ENCODE measurements at regions not wholly inside any gene's neighbourhood (a gene's known extent, or its start where the extent isn't known, plus 50 kb on each side); places are given as distances from the start of the nearest gene placed in this dataset.

- in situ Hi-C loops (cut with HindIII; ENCODE audit: low sequenced_read_pairs): no loop called here
These were observed 858.9 kb downstream of the PDHA2 start for GRCh38 chr4:96698831-96699230.

DNA sequence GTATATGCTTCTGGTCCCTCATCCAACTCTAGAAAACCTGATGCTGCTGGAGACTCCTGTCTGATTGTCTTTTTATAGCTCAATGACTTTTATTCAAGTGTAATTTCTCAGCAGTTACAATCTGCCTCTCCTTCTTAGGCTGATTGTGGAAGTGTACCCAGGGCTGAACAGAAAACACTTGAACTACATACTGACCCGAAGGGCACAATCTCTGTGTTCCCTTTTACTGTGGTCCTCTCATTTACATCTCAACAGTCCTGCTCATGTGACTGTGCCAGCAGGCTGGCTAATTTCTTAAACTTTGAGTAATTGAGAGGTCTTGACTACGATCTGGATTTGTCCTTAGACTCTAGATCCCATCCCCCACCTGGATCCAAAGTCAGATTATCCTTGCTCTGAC lies 863.4 kb downstream of the PDHA2 start:
- in situ Hi-C loops (cut with HindIII; ENCODE audit: low sequenced_read_pairs): no loop called here

More at GRCh38 chr4:96698831-96699230, 858.9 kb downstream of the PDHA2 start:
- no peak for DNase-seq (ENCODE audit: low spot score)

DNA sequence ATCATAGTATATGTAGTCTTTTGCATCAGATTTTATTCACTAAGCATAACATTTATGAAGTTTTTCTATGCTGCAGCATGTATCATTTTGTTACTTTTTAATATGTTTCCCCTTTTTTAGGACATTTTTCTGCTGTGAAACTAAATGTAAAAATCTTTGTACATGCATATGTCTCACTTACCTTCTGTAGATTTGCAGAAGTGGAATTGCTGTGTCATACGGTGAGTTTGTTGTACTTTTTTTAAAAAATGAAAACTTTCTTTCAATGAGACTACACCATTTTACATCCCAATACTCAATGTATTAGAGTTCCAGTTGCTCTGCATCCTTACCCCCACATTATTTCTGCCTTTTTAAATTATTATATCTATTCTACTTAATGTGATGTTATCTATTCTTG lies 868.9 kb downstream of the PDHA2 start:
- in situ Hi-C loops (cut with HindIII; ENCODE audit: low sequenced_read_pairs): no loop called here

More for the DNA sequence above, 863.4 kb downstream of the PDHA2 start:
- DNase-seq (ENCODE audit: low spot score): no peak

DNA sequence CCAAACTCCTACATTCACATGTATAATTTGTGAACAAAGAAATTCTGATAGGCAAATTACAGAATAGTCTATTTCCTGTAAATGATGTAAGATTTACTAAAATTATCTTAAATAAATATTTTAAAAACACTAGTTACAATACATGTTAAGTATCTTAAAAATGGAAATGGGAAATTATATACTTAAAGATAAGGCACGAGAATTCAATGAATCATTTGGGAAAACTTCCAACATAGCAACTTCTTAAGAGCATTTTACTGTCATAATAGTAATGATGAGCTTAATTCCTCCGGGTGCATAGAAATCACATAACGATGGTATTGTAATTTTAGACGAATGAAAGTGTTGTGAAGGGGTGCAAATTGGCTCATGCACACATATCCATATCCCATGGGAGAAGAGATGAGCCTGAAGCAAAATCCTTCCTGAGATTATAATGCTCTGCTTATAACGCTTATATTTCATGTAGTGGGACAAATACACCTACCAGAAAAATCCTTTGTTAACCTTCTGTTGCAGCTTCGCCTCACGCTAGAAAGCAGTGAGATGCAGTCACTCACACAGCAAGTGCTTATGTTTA lies 873.5 kb downstream of the PDHA2 start:
- no peak for DNase-seq (ENCODE audit: low spot score)
- in situ Hi-C loops (cut with HindIII; ENCODE audit: low sequenced_read_pairs): no loop called here

More for the DNA sequence above, 868.9 kb downstream of the PDHA2 start:
- DNase-seq (ENCODE audit: low spot score): no peak

DNA sequence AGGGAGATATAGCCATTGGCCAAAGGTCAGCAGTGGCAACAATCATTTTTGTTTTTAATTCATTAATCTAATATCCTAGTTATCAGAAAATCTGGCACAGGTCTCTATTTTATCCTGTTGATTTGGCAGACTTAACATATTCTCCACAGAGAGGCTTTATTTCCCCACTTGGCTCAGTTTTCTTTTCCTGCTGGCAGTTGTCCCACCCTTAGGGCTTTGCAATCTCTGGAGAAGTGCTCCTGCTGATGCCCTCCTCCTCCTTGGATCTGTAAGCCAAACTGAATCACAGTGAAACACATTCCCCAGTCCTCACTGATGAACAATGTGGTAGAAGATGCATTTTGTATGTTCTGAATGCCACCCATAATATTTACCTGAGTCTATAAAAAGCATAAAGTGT lies 889.7 kb downstream of the PDHA2 start:
- peak; percentile 92 for DNase-seq (ENCODE audit: low spot score)
- in situ Hi-C loops (cut with HindIII; ENCODE audit: low sequenced_read_pairs): no loop called here

GRCh38 chr4:96730432-96730831 lies 890.5 kb downstream of the PDHA2 start:
- no peak for DNase-seq (ENCODE audit: low spot score)
- in situ Hi-C loops (cut with HindIII; ENCODE audit: low sequenced_read_pairs): no loop called here

- DNase-seq (ENCODE audit: low spot score): no peak
- in situ Hi-C loops (cut with HindIII; ENCODE audit: low sequenced_read_pairs): no loop called here
These were observed 896.5 kb downstream of the PDHA2 start for GRCh38 chr4:96736352-96736889.

DNA sequence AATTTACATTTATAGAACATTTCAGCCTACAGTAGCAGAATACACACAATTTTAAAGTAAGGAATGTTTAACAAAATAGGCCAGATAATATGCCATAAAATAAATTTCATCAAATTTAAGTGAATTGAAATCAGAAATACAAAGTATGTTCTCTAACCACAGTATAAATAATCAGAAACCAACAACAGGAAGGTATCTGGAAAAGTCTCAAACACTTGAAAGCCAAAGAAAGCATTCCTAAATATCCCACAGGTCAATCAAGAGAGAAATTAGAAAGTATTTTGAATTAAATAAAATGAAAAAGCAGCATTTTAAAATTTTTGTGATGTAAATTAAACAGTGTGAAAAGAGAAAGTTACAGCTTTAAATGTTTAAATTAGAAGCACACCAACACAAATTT lies 899.2 kb downstream of the PDHA2 start:
- in situ Hi-C loops (cut with HindIII; ENCODE audit: low sequenced_read_pairs): no loop called here

GRCh38 chr4:96742332-96743014 lies 902.6 kb downstream of the PDHA2 start:
- in situ Hi-C loops (cut with HindIII; ENCODE audit: low sequenced_read_pairs): no loop called here
- DNase-seq (ENCODE audit: low spot score): no peak

More for the DNA sequence above, 899.2 kb downstream of the PDHA2 start:
- no peak for DNase-seq (ENCODE audit: low spot score)

DNA sequence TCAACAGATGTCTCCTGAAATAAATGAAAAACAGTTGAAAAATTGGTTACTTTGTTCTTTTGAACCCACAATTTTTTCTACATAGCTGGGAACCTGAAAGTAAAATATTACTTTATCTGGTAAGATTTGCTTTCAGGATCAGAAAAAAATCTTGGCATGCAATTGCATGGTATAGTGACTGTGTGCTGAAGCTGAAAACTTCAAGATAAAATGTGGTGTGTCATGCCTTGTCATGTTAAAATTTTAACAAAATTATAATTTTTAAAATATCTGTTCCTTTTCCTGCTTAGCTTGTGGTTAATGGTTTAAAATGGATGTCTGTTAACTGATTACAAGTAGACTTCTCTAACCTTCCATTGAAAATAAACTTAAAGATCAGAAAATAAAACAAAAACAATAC lies 904.8 kb downstream of the PDHA2 start:
- in situ Hi-C loops (cut with HindIII; ENCODE audit: low sequenced_read_pairs): no loop called here
- DNase-seq (ENCODE audit: low spot score): no peak

GRCh38 chr4:96753216-96753615 lies 913.3 kb downstream of the PDHA2 start:
- in situ Hi-C loops (cut with HindIII; ENCODE audit: low sequenced_read_pairs): no loop called here

GRCh38 chr4:96755569-96756484 lies 915.9 kb downstream of the PDHA2 start:
- in situ Hi-C loops (cut with HindIII; ENCODE audit: low sequenced_read_pairs): no loop called here

More at GRCh38 chr4:96753216-96753615, 913.3 kb downstream of the PDHA2 start:
- DNase-seq (ENCODE audit: low spot score): no peak

DNA sequence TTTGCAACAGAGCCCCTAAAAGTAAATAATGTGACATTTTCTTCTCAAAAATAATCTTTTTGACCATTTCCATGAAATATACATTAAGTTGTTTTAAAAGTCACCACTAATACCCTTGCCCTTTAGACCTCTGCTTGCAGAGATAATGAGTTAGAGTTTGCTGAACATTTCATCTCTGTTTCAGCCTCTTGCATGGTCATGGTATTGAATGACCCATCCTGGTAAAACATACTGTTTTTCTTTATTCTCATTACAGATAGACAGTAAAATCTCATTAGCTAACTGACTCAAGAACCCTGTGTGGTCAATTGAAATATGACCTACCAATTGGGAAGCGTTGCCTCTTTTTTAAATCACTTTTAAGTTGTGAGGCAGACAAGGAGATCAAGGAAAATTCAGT lies 916.7 kb downstream of the PDHA2 start:
- in situ Hi-C loops (cut with HindIII; ENCODE audit: low sequenced_read_pairs): no loop called here
- DNase-seq (ENCODE audit: low spot score): no peak

More at GRCh38 chr4:96755569-96756484, 915.9 kb downstream of the PDHA2 start:
- DNase-seq (ENCODE audit: low spot score): no peak

DNA sequence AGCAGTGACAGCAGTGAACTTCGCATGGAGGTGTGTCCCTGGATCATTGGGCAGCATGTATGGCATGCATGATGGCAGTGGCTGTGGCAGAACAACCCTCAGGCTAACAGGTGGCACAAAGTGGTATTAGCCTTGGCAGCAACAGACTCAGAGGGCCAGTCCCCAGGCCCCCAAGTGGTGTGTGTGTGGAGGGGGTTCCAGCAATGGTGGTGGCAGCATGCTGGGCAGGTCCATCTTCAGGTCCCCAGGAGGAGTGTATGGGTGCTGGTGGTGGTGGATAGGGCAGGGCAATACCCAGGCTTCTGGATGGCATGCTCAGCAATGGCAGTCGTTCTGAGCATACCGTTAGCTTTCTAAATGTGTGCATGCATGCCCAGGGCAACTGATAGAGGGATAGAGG lies 923.7 kb downstream of the PDHA2 start:
- DNase-seq (ENCODE audit: low spot score): no peak
- in situ Hi-C loops (cut with HindIII; ENCODE audit: low sequenced_read_pairs): no loop called here

GRCh38 chr4:96766359-96766758 lies 926.5 kb downstream of the PDHA2 start:
- in situ Hi-C loops (cut with HindIII; ENCODE audit: low sequenced_read_pairs): no loop called here
- DNase-seq (ENCODE audit: low spot score): no peak

DNA sequence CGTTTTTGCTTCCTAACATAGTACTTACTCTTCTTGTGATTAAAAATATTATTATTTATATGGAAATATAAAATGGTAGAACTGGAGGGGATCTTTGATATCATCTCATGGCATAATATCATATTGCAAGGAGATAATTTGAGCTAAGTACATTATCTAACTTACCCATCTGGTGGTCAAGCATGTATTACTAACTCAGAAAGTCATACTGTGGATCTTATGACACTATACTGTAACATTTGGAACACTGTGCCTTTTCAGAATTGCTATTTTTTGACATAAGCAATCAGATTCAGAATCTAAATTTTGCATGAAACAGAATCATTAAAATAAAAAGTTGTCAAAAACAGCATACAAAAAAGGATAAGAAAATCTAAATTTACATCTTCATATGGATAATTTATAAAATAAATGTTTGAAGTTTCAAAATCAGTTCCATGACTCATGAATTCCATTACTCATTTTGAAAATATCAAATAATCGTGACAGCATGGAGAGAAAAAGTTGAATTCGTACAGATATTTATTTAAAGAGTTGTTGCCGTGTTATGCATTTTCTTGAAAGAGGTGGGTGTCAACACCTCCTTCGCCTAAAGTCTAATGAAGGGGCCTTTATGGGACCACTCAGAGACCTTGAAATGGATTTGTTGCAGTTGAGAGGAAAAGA lies 928.1 kb downstream of the PDHA2 start:
- in situ Hi-C loops (cut with HindIII; ENCODE audit: low sequenced_read_pairs): no loop called here
- DNase-seq (ENCODE audit: low spot score): no peak

DNA sequence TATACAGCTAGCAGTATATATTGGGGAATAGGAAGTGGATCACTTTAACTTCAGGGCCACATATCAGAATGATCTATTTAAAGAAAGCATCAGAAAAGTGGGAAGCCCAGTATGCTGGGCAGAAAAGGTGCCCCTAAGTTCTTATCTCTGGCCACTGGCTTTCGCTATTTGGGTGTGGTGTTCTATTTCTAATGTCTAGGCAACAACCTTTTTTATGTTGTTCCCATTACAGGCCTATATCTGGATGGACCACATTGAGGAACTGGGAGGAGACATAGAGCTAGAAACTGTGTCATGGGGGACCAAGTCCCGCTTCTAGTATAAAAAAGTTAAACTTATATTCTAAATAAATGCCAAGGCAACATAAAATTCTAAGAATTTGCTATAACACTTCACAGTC lies 935.6 kb downstream of the PDHA2 start:
- in situ Hi-C loops (cut with HindIII; ENCODE audit: low sequenced_read_pairs): no loop called here

DNA sequence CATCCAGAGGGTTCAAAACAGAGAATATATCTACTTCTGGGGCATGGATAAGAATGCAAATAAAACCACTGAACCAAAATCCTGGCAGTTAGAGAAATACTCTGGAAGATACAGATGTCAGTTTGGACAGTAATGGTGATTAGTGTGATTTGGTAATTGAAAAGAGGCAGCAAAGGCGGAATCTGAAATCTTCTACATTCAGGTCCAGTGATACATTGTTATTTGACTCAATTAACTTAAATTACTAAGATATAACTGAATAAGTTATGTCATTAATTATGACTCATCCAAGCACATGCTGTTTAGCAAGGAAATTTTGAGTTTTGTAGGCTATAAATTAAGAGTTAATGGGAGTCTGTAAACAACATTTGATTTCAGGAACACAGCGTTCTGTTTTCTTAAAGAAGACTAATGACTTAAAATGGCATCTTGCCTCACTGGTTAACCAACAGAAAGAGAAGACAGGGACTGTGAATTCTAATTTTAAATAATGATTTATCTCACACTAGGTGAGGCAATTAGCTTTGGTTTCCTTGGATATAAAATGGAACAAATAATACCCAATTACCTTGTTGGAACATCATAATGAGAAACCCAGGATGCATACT lies 937.1 kb downstream of the PDHA2 start:
- no peak for DNase-seq (ENCODE audit: low spot score)
- in situ Hi-C loops (cut with HindIII; ENCODE audit: low sequenced_read_pairs): no loop called here

More for the DNA sequence above, 935.6 kb downstream of the PDHA2 start:
- DNase-seq (ENCODE audit: low spot score): no peak

- in situ Hi-C loops (cut with HindIII; ENCODE audit: low sequenced_read_pairs): no loop called here
- DNase-seq (ENCODE audit: low spot score): peak; percentile 83
These were observed 944.4 kb downstream of the PDHA2 start for GRCh38 chr4:96784336-96784735.
